Small intestine (tissue), 7 donors: ENCODE measurements at regions not wholly inside any gene's neighbourhood (a gene's known extent, or its start where the extent isn't known, plus 50 kb on each side); places are given as distances from the start of the nearest gene placed in this dataset.
"Not testable (repeated sequence)": the region's sequence is repeated elsewhere in the genome, so short reads cannot be mapped to it uniquely, and the experiment has no call there.

Source experiments
- DNase-seq, 2 donors: peaks; one replicate each; pipeline versions ENCODE4 v3.0.0 to v3.0.0-alpha.2; 2013
- FAIRE-seq: peaks from 2 replicates; lab custom pipeline; 2012; peaks lifted over from hg19 to GRCh38; lab: Jason Lieb, UNC
- H3K27ac ChIP-seq, 3 donors: one replicate each; pipeline ENCODE4 v1.5.1; 2013; ENCODE audit warnings: low read length in 2 of 3, mild to moderate bottlenecking in 2 of 3, control low read depth in 1 of 3, inconsistent platforms in 1 of 3, low read depth in 1 of 3, moderate library complexity in 1 of 3
- H3K27me3 ChIP-seq, 3 donors: one replicate each; pipeline ENCODE4 v1.6.1; 2013; ENCODE audit warnings: low read length in 3 of 3, inconsistent platforms in 1 of 3; ENCODE audit not compliant: control insufficient read depth in 3 of 3, insufficient read depth in 3 of 3
- H3K36me3 ChIP-seq, 3 donors: one replicate each; pipeline ENCODE4 v1.6.1; 2013; ENCODE audit warnings: low read length in 3 of 3, inconsistent platforms in 1 of 3, low read depth in 1 of 3, mild to moderate bottlenecking in 1 of 3, moderate library complexity in 1 of 3; ENCODE audit not compliant: control insufficient read depth in 3 of 3, insufficient read depth in 2 of 3
- H3K4me1 ChIP-seq, 3 donors: one replicate each; pipeline ENCODE4 v1.6.1; 2013; ENCODE audit warnings: low read length in 2 of 3, inconsistent platforms in 1 of 3, low read depth in 1 of 3, mild to moderate bottlenecking in 1 of 3, moderate library complexity in 1 of 3; ENCODE audit not compliant: control insufficient read depth in 3 of 3, insufficient read depth in 2 of 3
- H3K4me3 ChIP-seq, 3 donors: one replicate each; pipeline ENCODE4 v1.5.1; 2013; ENCODE audit warnings: low read length in 3 of 3, control low read depth in 1 of 3, inconsistent platforms in 1 of 3, low read depth in 1 of 3, mild to moderate bottlenecking in 1 of 3, moderate library complexity in 1 of 3
- H3K9me3 ChIP-seq, 2 donors: one replicate each; pipeline ENCODE4 v1.6.1; 2013; ENCODE audit warnings: low read depth in 1 of 2, low read length in 1 of 2; ENCODE audit not compliant: control insufficient read depth in 2 of 2, insufficient read depth in 1 of 2
- WGBS, 3 donors: extraction: QIAGEN DNeasy Blood & Tissue Kit; methylation state at CpG; one replicate each; pipeline ENCODE4 v1.1.7; 2013; 5-methylcytosine and 5-hydroxymethylcytosine counted together
- donor health status: healthy with polysubstance abuse.
- donor health status: control.
- donor health status: control.
- donor health status: Bipolar disorder and iron deficiency.
- donor health status: healthy.

DNA sequence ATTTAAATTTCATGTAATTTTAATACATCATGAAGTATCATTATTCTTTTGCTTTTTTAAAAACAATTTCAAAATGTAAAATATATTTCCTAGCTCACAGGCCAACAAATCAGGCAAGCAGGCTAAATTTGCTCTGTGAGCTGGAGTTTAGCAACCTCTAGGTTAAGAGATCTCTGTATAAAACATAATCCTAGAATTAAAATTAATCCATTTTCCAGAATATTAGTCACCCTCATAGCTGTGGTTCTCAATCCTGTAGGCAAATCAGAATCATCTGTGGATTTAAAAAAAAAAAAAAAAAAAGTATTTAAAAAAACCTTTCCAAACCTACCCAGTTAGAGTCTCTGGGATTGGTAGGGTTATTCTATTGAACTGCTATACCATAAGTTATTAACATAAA is 209.7 kb downstream of the MINAR1 start:
- FAIRE-seq, result no peak
- no peak overlapping the region for H3K27ac ChIP-seq

DNA sequence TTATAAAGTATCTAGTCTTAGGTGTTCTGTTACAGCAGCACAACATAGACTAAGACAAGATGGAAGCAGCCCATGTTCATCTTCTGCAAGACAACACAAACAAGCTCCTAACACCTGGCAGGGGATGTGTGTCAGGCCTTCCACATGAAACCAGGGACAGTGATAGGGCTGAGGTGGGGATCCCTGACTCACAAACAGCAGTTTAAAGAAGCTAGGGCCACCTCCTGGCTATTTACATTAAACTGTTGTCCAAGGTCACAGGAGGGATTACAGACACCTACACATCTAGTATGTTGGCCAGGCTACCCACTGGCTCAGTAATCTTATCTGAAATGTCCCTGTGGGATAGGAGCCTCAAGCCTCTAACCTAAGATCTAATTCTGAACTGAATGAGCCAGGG is 211.3 kb downstream of the MINAR1 start:
- no peaks in the 10 kb centered on the region for H3K36me3 ChIP-seq
- peaks cover 0 to 3% (median 0%) of the 10 kb centered on the region in 3 donors for H3K27me3 ChIP-seq
- FAIRE-seq (no peak), DNase-seq (no peak)
- peaks cover 0 to 3% of the 10 kb centered on the region in 2 donors for H3K9me3 ChIP-seq
- no peak overlapping the region for H3K27ac ChIP-seq
- H3K4me3 ChIP-seq, result no peak overlapping the region
- H3K4me1 ChIP-seq, result no peaks in the 10 kb centered on the region

More for the DNA sequence above, 209.7 kb downstream of the MINAR1 start:
- no peaks in the 10 kb centered on the region for H3K36me3 ChIP-seq
- H3K4me1 ChIP-seq, result no peaks in the 10 kb centered on the region
- H3K9me3 ChIP-seq, result peaks cover 0 to 3% of the 10 kb centered on the region in 2 donors
- DNase-seq, result no peak
- peaks cover 0 to 3% (median 0%) of the 10 kb centered on the region in 3 donors for H3K27me3 ChIP-seq
- no peak overlapping the region for H3K4me3 ChIP-seq

DNA sequence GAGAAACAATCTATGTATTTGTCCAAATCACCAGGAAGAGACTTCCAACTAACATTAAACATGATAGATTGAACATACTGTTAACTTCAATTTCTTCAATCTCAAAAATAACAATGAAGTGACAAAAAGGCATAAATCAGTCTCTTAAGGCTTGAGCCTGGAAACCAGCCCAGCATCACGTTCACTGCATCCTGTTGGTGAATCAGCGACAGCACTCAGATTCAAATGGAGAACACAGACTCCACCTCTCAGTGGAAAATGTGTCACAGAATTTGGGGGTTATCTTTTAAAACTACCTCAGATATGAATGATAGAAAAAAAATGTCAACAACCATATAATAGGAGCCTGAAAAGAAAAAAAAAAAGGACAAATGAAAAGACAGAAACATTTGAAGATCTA is 212.0 kb downstream of the MINAR1 start:
- FAIRE-seq, result no peak
- H3K9me3 ChIP-seq, result peaks cover 0 to 3% of the 10 kb centered on the region in 2 donors
- no peak overlapping the region for H3K27ac ChIP-seq
- no peak for DNase-seq
- H3K4me3 ChIP-seq, result no peak overlapping the region
- H3K36me3 ChIP-seq, result no peaks in the 10 kb centered on the region
- peaks cover 0 to 3% (median 0%) of the 10 kb centered on the region in 3 donors for H3K27me3 ChIP-seq
- WGBS, 3 donors, result 54 to 74% (median 67%) methylated on average over 2 of the region's 2 CpGs
- no peaks in the 10 kb centered on the region for H3K4me1 ChIP-seq

DNA sequence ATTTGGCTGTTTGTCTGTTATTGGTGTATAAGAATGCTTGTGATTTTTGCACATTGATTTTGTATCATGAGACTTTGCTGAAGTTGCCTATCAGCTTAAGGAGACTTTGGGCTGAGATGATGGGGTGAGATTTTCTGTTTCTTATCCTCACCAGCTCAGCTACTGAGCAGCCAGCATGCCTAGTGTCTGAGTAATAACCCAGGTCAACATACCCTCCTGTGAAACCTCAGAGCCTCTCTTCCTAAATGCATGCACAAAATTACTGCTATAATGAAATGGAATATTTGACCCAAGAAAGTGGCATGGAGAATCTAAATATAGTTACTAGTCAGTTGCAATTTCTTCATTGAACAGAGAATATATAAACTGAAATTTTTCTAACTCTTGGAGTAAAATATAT is 220.8 kb downstream of the MINAR1 start:
- H3K36me3 ChIP-seq, H3K9me3 ChIP-seq, FAIRE-seq, H3K27ac ChIP-seq, H3K4me1 ChIP-seq, H3K27me3 ChIP-seq, DNase-seq, H3K4me3 ChIP-seq: not testable (repeated sequence)

DNA sequence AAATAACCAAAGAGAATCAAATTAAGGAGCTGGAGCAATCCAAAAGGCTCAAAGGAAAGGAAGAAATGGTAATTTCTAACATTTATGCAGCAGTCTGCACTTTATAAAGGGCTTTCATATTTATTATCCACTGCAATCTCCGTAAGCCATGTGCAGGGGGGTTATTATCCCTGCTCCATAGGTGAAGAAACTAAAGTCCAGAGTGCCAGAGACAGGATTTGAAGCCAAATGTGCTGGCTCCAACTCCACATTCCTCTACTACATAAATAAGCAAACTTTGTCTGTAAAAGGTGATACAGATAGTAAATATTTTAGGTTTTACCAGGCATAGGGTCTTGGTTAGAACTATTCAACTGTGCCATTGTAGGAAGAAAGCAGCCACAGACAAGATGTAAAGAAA is 221.4 kb downstream of the MINAR1 start:
- WGBS, 3 donors, result 13 to 46% (median 33%) methylated on average over 1 of the region's 1 CpG
- H3K27ac ChIP-seq, result no peak overlapping the region
- H3K27me3 ChIP-seq, result peaks cover 0 to 7% (median 0%) of the 10 kb centered on the region in 3 donors
- H3K4me3 ChIP-seq, result no peak overlapping the region
- H3K36me3 ChIP-seq, result no peaks in the 10 kb centered on the region
- no peak for DNase-seq
- H3K4me1 ChIP-seq, result no peaks in the 10 kb centered on the region
- H3K9me3 ChIP-seq, result no peaks in the 10 kb centered on the region
- no peak for FAIRE-seq

DNA sequence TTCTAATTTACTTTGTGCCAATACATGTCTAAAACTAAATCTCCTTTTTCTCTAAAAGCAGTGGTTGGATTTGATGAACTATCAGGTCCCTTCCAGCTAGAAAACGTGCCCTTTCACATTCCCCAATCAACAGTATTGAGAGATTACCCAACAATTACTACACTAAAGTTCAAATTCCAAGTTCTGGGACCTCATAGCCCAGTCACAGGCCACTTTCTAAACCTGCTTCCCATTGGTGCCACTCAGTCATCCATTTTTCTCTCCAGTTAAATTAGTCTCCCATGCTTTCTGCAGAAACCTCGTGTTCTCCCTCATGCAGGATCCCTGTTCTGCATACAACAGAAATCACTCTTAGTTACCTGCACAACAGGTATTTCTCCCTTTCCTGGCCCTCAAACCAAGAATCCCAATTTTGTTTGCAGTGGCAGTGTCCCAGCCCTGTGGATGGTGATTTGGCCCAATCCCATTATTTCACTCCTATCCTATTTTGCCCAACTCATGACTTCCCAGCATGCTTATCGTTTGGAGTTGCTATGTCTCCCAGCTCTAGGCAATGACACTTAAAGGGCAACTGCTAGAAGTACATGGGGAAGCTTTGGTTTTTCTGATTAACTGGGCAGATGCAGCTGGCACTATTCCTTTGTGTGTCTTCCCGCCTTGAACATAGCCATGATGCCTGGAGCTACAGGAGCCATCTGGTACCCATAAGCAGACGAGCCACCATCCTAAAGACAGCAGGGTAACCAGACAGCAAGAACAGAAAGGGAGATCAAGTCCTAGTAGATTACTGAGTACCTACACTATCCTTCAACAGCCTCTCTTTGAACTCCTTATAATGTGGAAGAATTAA is 224.2 kb downstream of the MINAR1 start:
- no peaks in the 10 kb centered on the region for H3K9me3 ChIP-seq
- 59 to 72% (median 66%) methylated on average over 5 of the region's 5 CpGs for WGBS, 3 donors
- no peak for FAIRE-seq

DNA sequence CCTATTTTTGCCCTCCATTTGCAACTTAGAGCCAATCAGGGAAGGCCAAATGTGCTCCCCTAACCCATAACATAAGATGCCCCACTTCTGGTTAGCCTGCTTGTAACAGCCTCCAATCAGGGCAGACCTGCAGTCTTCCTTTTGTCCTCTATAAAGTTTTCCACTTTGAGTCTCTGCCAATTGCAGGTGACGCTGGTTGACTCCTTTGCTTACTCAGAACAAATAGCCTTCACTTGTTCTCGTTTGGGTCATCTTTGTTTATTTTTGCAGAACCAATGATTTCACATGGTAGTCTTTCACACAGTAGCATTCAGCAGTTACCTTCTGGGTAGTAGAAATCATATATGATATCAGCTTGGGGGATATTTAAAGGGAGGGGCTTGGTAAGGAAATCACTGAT is 225.6 kb downstream of the MINAR1 start:
- H3K36me3 ChIP-seq, result no peaks in the 10 kb centered on the region
- no peak for FAIRE-seq
- no peak overlapping the region for H3K4me3 ChIP-seq
- WGBS, 3 donors, result 12 to 36% (median 31%) methylated on average over 2 of the region's 2 CpGs
- peaks cover 0 to 7% (median 0%) of the 10 kb centered on the region in 3 donors for H3K27me3 ChIP-seq
- H3K9me3 ChIP-seq, result no peaks in the 10 kb centered on the region
- H3K4me1 ChIP-seq, result no peaks in the 10 kb centered on the region
- DNase-seq, result no peak
- no peak overlapping the region for H3K27ac ChIP-seq

More for the DNA sequence above, 224.2 kb downstream of the MINAR1 start:
- Histone ChIP-seq H3K36me3 (no peaks in the 10 kb centered on the region), H3K4me3 (no peak overlapping the region), H3K4me1 (no peaks in the 10 kb centered on the region), H3K27me3 (peaks cover 0 to 7% (median 0%) of the 10 kb centered on the region in 3 donors), H3K27ac (no peak overlapping the region)
- DNase-seq, result no peak

DNA sequence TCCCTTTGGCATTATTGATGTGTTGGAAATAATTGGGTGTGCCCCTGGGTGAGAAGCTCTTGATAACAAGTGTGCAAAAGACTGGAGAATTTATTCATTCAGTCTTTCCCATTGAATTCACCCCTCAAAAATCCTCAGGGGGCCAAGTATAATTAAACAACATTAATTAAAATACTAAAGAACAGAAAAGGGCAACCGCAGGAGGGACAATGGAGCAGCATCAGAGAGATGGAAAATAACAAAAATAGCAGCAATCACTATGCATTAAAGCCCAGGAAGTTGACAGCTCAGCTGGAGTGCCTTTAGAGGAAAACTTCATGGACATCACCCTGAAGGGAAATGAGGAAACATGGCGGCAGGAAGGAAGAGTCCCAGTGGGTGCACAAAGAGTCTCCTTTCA is 227.6 kb downstream of the MINAR1 start:
- no peak for DNase-seq
- no peak overlapping the region for H3K27ac ChIP-seq
- WGBS, 3 donors, result 86 to 92% (median 88%) methylated on average over 2 of the region's 2 CpGs
- H3K27me3 ChIP-seq, result peaks cover 0 to 7% (median 0%) of the 10 kb centered on the region in 3 donors
- no peaks in the 10 kb centered on the region for H3K9me3 ChIP-seq
- H3K4me1 ChIP-seq, result no peaks in the 10 kb centered on the region
- H3K36me3 ChIP-seq, result no peaks in the 10 kb centered on the region
- H3K4me3 ChIP-seq, result no peak overlapping the region
- FAIRE-seq, result no peak

DNA sequence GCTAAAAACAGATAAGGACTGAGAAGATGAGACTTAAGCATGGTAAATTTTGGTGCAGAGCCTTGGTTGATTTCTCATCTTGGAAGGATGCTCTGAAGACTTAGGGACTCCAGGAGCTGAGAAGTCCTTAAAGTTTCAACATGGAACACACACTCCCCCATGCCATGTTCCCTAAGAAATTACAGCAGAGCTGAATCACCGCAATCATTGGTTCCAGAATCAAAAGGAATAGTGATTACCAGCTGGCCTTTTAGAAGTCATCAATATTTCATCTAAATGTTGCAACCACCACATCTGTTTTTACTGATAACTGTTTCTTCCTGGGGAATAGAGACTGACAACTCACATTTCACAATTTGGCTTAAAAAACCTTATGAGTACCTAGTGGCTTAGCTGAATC is 229.3 kb downstream of the MINAR1 start:
- H3K36me3 ChIP-seq, result no peaks in the 10 kb centered on the region
- peaks cover 0 to 3% (median 0%) of the 10 kb centered on the region in 3 donors for H3K27me3 ChIP-seq
- no peak overlapping the region for H3K4me3 ChIP-seq
- no peaks in the 10 kb centered on the region for H3K9me3 ChIP-seq
- FAIRE-seq (no peak), DNase-seq (no peak)
- 89 to 96% (median 91%) methylated on average over 1 of the region's 1 CpG for WGBS, 3 donors
- H3K27ac ChIP-seq, result no peak overlapping the region
- no peaks in the 10 kb centered on the region for H3K4me1 ChIP-seq
